ENCODE measurements at regions not wholly inside any gene's neighbourhood (a gene's known extent, or its start where the extent isn't known, plus 50 kb on each side); places are given as distances from the start of the nearest gene placed in this dataset.
A peak's percentile ranks its signal among the peaks of the same experiment; 100 is the strongest.
"Not testable (repeated sequence)": the region's sequence is repeated elsewhere in the genome, so short reads cannot be mapped to it uniquely, and the experiment has no call there.

DNA sequence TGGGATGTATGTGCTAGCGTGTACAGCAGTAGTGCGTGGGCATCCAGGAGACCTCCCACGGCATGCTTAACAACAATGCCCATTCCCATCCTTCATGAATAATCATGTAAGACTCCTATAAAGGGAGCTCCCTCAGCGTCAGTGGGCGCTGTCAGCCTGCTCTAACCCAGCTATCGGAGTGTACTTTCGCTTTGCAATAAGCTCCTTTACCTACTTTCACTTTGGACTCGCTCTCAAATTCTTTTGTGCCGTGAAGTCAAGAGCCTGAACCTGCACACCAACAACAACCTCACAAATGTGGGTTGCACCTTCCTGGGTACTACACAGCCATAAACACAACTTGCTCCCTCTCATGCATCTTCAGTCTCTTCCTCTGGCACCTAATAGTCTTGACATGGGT lies 114.8 kb upstream of the PAXBP1 start:
- DNase-seq, result no peak

DNA sequence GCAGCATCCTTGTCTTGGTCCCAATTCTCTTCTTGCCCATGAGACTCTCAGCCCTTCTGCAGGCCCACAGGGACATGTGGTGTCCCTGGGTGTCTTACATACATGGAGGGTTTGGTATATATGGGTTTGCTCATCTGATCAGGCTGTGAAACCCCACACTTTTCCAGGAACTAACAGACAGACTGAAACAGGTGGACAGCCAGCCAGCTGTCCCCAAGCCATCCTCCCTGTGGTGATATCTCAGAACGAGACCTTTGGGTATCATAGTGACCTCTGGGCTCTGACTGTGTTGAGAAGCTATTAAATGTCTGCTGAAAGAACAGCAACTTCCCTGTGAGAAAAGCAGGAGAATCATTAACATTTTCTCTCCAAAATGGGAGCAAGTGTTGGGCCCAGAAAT lies 115.5 kb upstream of the PAXBP1 start:
- DNase-seq, result no peak

DNA sequence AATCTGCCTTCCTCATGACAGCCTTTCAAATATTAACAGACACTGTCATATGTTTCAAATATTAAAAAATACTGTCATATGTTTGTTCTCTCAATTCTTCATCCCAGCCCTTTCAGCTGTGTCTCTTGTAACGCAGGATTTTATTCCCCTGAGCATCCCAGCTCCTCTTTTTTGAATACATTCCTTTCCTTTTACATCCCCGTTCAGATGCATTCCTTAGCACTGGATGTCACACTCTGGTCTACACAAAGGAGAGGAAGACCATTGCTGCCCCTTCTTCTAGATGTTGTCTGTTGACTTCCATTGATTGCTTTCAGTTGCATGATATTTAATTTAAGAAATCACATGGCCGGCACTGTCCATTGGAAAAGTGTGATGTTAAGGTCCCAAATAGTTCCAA lies 117.4 kb upstream of the PAXBP1 start:
- DNase-seq, result peak; percentile 15

DNA sequence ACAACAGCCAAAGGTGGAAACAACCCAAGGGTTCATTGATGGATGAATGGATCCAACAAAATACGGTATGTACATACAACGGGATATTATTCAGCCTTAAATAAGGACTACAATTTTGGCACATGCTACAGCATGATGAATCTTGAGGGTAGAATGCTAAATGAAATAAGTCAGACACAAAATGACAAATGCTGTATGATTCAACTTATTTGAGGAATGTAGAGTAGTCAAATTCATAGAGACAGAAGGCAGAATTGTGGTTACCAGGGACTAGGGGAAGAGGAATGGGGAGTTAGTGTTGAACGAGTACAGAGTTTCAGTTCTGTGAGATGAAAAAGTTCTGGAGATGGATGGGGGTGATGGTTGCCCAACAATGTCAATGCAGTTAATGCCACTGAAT lies 118.0 kb upstream of the PAXBP1 start:
- peak; percentile 2 for DNase-seq

DNA sequence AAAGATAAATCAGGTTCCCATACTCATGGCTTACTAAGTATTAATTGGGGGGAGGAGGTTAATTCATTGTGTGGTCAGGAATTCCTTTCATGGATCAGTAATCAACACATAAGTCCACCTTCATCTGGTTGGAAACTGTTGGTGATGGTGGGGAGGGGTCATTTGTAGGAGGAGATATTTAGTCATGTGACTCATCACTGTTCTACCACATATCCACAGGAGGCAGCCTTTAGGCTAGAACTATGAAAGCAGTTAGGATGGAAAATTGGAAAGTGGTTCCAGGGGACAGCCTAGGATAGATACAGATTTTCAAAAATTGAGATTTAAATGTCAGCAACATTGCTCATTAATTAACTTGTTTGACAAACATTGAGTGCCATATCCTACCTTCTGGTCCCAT lies 122.8 kb upstream of the PAXBP1 start:
- DNase-seq, result no peak

DNA sequence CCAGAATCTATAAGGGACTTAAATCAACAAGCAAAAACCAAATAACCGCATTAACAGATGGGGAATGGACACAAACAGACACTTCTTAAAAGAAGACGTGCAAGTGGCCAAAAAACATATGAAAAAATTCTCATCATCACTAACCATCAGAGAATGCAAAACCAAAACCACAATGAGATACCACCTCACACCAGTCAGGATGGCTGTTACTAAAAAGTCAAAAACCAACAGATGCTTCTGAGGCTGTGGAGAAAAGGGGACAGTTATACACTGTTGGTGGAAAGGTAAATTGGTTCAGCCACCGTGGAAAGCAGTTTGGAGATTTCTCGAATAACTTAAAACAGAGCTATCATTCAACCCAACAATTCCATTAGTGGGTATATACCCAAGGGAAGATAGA lies 124.9 kb upstream of the OLIG2 start:
- no peak for DNase-seq

DNA sequence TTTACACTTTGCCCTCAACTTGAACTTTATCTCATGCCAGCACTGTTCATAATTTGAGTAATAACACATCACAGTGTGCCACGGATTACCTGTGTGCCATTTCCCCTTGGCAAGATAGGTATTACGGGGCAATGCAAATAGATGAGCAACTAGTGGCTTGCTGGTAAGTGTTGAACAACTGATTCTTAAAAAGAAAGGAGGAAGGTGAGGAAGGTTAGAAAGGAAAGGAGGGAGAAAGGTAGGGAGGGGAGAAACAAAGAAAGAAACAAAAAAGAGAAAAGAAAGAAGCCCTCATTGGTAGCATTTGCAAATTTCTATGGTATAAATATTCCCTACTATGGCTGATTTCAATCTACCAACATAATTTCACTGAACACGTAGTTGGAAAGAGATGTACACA lies 118.2 kb upstream of the OLIG2 start:
- DNase-seq, result no peak

DNA sequence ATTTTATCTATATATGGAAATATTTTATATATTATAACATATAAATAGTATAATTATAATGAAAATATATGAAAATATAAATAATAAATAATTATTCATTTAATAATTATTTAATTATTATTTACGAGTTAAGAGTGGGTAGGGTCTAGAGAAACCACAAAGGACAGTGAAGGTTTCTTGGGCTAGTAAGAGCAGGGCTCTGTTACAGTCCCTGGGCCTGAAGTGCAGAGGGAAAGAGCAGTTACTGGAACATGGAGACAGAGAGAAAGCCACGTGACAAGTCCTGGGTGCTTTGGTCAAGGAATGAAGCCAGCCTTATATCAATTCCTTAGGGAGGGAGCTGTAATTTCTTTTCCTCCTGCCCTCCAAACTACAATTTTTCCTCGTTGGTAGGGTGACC lies 117.2 kb upstream of the OLIG2 start:
- DNase-seq, result no peak

DNA sequence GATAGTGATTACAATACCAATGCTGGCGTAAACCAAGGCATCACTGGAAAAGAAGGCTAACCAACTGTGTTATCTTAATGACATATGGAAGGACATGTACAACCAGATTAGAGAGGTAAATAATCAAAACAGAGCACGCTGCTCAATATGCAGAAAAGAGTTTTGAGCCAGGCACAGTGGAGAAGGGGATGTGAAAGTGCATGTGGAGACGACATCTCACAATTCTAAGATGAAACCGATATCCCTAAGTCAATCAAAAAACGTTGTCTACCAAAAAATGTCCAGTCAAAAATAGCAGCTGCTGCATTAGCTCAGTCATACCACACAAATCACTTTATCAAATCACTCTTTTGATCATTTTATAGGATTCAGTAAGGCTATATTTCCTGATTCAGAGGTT lies 116.3 kb upstream of the OLIG2 start:
- no peak for DNase-seq

DNA sequence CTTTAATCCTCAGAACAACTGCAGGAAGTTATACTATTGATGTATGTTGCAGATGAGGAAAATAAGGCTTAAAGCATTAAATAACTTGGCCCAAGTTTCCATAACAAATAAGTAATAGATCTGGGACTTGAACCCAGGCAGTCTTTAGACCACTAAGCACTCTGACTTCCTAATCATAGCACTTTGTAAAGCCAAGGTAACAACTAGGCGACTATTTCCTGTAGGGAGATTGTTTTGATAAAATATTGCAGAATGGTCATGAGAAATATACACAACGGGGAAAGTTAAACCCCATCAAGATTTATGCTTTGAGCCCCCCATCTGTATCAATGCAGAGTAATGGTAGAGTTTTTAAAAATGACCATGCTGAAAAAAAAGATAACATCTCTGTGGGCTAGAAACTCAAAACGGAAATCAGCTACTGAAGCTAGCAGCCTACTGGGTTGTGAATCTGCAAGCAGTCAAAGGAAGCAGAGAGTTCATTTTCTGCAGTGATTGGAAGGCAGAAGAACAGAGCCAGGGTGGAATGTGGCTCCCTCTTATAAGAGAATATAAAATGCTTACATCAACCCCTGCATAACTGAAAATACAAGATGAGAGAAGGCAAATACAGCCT lies 111.2 kb upstream of the OLIG2 start:
- no peak for DNase-seq

DNA sequence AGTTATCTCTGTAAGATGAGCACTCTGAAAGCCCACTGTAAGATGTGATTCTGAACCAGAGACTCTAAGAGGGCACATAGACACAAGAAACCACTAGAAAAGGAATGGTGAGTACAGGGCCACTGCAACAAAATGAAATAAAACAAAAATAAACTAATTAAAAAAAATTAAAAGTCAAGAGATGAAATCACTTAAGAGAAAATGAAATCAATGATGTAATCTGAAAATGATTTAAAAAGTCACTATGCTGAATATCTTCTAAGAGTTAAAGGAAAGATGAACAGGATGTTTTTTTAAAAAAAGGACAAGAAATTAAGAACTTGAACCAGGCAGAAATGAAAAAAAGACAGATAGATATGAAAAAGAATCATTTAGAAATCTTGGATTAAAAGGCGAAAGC lies 110.6 kb upstream of the OLIG2 start:
- DNase-seq, result no peak

DNA sequence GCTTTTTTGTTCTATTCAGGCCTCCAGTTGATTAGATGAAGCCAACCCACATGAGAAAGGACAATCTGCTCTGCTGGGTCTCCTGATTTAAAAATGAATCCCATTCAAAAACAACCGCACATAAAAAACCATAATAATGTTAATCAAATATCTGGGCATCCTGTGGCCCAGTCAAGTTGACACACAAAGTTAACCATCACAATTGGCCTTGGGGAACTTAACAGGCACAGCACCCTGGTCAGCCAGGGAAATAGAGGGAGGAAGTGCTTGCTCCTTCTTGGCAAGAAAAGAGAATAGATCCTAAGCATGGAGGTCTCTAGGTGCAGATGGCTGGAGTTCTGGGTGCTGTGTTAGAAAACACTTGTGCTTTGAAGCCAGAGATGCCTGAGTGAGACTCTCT lies 109.6 kb upstream of the OLIG2 start:
- DNase-seq, result no peak

DNA sequence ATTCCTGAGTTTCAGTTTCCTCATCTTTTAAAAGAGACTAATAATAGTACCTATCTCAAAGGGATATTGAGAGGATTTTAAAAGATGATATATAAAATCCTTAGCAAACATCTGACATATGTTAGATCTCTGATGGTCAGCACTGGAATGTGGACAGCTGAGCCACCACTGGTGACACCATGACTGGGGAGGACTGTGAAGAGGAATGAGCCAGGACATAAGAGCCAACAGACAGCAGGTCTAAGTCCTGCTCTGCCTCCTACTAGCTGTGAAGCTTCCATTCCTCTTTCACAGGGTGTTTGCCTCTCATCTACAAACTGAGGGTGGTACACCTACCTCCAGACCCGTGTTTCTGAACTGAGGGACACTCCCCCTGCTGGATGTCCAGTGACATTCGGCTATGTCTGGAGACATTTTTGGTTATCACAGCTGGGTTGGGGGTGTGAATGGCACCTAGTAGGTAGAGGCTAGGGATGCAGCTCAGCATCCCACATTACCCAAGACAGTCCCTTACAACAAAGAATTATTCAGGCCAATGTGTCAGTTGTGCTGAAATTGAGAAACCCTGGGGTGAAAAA lies 109.1 kb upstream of the OLIG2 start:
- no peak for DNase-seq

DNA sequence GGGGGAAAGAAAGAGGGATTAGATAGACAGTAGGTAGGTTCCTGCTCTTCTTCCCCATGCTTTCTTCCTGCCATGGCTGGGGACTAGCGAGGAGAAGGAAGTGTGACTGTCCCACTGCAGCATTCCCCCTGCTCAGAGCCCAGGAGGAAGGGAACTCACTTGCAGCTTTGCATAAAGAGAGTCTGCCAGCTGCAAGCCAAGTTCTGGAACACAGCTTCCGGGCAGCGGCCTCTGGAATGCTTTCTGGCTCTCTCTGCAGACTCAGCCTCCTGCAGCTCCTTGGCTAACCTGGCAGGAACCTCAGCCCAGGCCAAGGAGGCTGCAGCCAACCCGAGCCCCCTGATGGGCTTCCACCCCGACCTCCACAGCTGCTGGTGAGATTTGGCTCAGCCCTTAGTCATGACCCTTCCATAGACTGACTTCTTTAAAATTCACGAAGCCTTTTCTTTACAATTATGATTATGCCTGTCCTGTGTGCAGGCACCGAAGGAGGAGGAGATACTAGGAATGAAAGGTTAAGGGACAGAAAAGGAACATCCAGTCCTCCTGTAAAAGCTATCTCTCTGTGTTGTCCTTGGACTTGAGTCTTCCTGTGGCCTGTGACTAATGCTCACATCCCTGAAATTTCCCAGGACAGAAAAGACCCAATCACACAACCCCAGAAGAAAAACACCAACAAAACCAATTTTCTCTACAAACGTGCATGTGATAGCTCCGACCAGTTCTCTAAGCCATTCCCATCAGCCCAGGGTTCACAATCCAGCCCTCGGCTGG lies 108.2 kb upstream of the OLIG2 start:
- DNase-seq, result no peak

DNA sequence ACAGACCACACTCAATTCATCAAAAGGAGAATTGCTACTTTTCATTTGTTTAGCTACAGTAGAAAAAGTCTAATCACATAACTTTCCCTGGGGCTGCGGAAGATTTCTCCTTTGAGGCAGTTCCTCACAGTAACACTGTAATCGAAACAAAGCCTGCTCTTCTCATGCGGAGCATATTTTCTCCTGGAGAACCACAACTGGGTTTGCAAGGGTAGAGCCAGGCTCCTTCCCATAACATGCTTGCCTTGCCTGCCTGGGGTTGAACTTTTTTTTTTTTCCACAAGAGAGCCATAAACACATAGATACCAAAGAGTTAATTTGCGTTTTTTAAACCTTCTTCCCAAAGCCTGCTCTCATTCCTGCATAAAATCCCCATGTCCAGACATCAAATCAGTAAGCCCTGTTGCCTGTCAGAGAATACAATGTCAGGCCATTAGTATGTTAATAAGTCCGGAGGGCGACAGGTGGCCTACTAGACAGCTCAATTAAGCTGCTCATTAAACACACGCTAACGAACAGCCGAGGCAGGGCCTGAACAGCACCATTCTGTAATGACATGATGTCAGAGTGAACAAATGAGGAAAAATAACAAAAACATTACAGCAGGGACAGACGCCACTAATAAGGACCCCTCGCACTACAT lies 107.1 kb upstream of the OLIG2 start:
- no peak for DNase-seq

DNA sequence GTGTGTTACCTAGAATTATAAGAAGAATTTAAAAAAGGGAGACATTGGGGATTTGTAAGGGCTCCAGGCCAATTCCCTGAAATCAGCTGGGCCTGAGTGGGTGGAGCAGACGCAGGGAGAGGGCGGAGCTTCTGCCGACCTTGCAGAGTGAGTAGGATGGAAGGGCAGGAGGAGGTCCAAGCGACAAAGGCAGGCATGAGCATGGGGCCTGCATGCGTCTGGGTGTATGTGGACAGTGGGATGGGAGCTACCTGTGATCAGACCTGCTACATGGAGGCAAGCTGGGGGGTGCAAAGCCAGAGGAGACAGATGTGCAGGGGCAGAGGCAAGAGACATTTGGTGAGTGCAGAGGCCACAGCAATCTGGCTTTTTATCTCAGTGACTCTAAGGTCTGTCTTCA lies 105.3 kb upstream of the OLIG2 start:
- DNase-seq, result no peak

DNA sequence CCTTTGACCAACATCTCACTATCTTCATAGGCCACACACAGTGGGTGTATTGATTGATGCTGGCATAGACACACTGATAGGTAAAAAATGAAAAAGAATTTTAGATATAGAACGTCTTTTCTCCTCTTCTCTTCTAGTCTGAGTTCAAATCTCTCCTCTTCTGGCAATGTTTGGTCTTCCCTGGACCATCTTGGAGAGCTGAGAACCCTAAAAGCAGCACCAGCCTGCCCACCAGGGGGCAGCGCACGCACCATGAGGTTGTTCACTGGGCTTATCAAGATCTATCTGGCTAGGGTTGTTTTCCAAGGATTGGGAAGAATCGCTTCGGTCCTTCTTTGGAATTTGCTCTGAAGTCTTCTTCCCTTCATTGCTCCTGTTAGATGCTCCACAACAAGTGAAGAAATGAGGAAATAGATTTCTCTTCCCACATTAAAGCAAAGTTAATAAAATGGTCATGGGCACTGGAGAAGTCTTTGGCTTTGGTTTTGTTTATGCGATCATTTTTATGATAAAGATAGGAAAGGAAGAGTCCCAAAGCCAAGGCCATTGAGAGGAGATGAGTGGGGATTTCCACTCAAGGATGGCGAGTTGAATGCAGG lies 104.0 kb upstream of the OLIG2 start:
- DNase-seq, result no peak

DNA sequence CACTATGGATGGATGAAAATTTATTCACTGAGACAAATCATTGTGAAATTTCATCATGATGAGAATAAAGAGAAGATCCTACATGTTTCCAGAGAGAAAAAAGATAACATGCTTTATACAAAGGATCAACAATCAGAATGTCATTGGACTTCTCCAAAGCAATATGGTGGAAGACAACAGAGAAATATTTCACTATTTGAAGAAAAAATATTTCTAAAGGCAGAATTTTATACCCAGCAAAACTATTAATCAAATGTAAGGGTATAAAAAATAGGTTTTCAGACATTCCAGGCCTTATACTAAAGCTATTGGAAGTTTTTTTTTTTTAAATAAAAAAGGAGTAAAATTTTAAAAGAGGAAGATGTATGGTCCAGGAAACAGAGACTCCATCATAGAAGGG lies 100.6 kb upstream of the OLIG2 start:
- no peak for DNase-seq

DNA sequence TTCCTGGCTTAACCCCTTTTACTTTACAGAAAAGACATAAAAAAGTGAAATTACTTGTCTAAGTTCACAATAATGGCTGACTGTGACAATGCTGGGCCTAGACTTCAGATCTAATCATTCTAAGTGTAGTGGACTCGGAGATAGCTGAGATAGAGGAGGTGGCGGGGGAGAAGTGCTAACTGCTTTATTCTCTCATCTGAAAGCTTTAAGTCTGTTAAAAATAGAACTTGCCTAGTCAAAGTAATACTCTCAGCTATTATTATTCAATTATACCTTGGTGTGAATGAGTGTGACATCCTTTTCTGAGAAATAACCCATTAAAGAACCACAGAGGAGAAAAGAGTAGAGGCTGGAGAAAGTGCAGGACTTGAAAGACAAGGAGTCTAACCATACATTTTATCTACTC lies 96.1 kb upstream of the OLIG2 start:
- no peak for DNase-seq

DNA sequence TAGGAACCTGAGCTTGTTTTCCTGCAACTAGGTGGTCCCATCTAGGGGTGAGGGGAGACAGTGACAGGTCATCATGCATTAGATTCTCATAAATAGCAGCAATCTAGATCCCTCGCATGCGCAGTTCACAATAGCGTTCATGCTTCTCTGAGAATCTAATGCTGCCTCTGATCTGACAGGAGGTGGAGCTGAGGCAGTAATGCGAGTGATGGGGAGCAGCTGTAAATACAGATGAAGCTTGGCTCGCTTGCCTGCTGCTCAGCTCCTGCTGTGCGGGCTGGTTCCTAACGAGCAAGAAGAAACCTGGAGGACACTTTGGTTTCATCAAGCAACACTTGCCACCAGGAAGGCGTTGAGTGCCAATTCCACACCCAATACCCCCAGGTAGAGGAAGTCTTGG lies 95.1 kb upstream of the OLIG2 start:
- no peak for DNase-seq

DNA sequence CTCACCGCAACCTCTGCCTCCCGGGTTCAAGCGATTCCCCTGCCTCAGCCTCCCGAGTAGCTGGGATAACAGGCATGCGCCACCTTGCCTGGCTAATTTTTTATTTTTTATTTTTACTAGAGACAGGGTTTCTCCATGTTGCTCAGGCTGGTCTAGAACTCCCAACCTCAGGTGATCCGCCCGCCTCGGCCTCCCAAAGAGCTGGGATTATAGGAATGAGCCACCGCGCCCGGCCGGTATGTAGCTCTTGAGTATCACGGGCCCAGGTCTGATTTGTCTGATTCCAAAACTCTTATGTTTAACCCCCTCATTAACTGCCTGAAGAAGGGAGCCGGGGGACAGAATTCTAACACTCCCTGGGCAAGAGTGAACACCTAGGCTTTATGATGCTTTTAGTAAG lies 91.7 kb upstream of the OLIG2 start:
- DNase-seq, result not testable (repeated sequence)

DNA sequence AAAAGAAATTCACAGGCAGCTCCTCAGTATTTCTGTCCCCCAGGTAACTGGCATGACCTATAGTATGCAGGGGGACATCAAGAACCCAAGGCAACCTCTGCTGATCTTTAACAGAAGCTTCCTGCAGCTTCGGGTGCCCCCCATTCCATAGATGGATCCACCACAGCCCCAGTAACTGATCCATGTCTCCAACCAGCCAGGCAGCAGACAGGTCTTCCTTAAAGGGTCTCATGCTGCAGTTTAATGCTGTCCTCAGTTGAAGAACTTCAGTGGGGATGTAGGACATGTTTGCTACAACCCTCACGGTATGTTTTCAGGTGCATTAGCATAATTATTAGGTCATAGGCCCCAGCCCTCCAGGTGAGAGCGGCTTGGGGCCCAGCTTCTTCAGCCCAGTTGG lies 90.9 kb upstream of the OLIG2 start:
- DNase-seq, result no peak

DNA sequence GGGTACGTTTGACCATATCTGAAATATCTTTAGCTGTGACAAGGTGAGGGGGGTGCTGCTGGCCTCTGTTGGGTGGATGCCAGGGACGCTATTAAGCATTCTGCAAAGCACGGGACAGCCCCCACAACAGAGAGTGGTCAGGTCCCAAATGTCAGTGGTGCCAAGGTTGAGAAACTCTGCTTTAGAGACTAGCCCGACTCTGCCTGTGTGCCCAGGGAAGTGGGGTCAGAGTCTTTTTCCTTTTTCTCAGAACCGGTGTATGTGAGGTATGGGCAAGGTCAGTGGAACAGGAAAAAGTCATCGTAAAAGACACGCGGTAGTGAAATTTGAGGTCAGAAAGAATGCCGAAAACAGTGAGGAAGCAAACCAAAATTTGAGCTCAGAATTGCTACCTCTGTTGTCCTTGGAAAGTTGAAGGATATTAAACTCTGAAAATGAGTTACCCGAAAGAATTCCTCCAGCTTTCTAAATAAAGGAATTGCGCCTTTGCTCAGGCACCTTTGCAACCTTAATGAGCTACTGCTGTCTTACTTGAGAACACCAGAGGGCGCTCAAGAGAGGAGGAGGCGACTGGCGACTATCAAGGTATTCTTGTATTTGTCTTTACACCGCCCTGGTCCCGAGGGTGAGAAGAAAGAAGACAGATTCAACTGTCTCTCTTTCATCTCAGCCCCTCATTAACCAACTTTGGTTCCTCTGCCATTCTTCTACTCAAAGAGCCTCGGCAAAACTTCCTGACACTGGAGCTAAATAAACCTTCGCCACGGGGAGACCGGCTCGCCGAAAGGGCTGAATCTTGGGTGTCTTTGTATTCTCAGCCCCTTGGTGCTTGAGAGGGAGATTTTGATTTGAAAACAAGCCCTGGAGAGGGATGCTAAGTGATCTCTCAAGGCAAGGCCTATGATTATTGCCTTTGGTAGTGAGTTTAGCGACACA lies 85.4 kb upstream of the OLIG2 start:
- peak; percentile 35 for DNase-seq
